ENCODE measurements at regions not wholly inside any gene's neighbourhood (a gene's known extent, or its start where the extent isn't known, plus 50 kb on each side); places are given as distances from the start of the nearest gene placed in this dataset.

DNA sequence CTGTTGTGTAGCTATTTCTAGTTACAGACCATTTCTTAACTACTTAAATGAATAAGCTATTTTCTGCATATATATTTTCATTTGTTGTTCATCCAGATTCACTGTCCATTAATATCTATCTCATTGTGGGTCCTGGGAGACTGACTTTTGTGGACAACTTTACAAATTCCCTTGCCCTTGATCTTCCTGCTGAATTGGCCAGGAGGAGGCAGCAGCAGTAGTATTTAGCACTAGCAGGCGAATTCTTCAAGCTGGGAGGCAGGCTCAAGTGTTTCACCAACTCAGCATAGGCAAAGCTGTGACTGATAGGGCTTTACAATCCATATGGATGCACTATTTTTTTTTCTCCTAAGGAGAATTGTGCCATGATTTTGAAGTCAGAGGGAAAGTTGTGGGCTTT lies 461.0 kb upstream of the NRG3 start:
- TF ChIP-seq, protein P1, sequence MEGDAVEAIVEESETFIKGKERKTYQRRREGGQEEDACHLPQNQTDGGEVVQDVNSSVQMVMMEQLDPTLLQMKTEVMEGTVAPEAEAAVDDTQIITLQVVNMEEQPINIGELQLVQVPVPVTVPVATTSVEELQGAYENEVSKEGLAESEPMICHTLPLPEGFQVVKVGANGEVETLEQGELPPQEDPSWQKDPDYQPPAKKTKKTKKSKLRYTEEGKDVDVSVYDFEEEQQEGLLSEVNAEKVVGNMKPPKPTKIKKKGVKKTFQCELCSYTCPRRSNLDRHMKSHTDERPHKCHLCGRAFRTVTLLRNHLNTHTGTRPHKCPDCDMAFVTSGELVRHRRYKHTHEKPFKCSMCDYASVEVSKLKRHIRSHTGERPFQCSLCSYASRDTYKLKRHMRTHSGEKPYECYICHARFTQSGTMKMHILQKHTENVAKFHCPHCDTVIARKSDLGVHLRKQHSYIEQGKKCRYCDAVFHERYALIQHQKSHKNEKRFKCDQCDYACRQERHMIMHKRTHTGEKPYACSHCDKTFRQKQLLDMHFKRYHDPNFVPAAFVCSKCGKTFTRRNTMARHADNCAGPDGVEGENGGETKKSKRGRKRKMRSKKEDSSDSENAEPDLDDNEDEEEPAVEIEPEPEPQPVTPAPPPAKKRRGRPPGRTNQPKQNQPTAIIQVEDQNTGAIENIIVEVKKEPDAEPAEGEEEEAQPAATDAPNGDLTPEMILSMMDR (IDR thresholded peaks at IDR 0.05): no peak
- TF ChIP-seq POLR2A (IDR thresholded peaks at IDR 0.05) (no peak), EP300 (IDR thresholded peaks at IDR 0.05) (no peak), POLR2AphosphoS5 (IDR thresholded peaks at IDR 0.05) (no peak)
